GM23338 (cell line): ENCODE measurements at regions not wholly inside any gene's neighbourhood (a gene's known extent, or its start where the extent isn't known, plus 50 kb on each side); places are given as distances from the start of the nearest gene placed in this dataset.

Source experiments
- ATAC-seq: fragments of 200-7000 bp; cut with Tn5 transposase; 3 replicates; pipeline ENCODE4 v1.9.1; 2020
- DNase-seq: peaks from one replicate; pipeline ENCODE4 v3.0.0-alpha.2; 2015; ENCODE audit warnings: low spot score
- H2AFZ ChIP-seq: fragments of 200-600 bp; sonication (generic); 2 replicates; pipeline ENCODE4 v1.8.0; 2016; ENCODE audit warnings: antibody characterized with exemption, mild to moderate bottlenecking, moderate library complexity
- H3F3A ChIP-seq: fragments of 200-600 bp; sonication (generic); replicated peaks from 2 replicates; pipeline ENCODE4 v1.8.0; 2017; ENCODE audit warnings: antibody characterized with exemption, mixed run types, low read depth
- H3K27ac ChIP-seq: fragments of 200-600 bp; sonication (generic); 2 replicates; pipeline ENCODE4 v1.6.1; 2016; ENCODE audit warnings: low read depth
- H3K27me3 ChIP-seq: fragments of 200-600 bp; sonication (generic); 2 replicates; pipeline ENCODE4 v1.8.0; 2016; ENCODE audit warnings: mild to moderate bottlenecking, mixed run types, moderate library complexity; ENCODE audit not compliant: insufficient read depth
- H3K36me3 ChIP-seq: fragments of 200-600 bp; sonication (generic); 2 replicates; pipeline ENCODE4 v1.8.0; 2016; ENCODE audit warnings: mild to moderate bottlenecking; ENCODE audit not compliant: insufficient read depth
- H3K4me1 ChIP-seq: fragments of 200-600 bp; sonication (generic); 2 replicates; pipeline ENCODE4 v1.8.0; 2016; ENCODE audit warnings: mild to moderate bottlenecking, moderate library complexity; ENCODE audit not compliant: insufficient read depth
- H3K4me2 ChIP-seq: fragments of 200-600 bp; sonication (generic); 2 replicates; pipeline ENCODE4 v1.7.1; 2017; ENCODE audit warnings: mixed run types
- H3K4me3 ChIP-seq: fragments of 200-600 bp; sonication (generic); 2 replicates; pipeline ENCODE4 v1.6.1; 2016; ENCODE audit warnings: mixed run types
- H3K79me2 ChIP-seq: fragments of 200-600 bp; sonication (generic); replicated peaks from 2 replicates; pipeline ENCODE4 v1.8.0; 2017; ENCODE audit warnings: mild to moderate bottlenecking; ENCODE audit not compliant: insufficient read depth
- H3K9me2 ChIP-seq: fragments of 200-600 bp; sonication (generic); 2 replicates; pipeline ENCODE4 v1.8.0; 2017; ENCODE audit not compliant: insufficient read depth
- H4K20me1 ChIP-seq: fragments of 200-600 bp; sonication (generic); replicated peaks from 2 replicates; pipeline ENCODE4 v1.8.0; 2017; ENCODE audit warnings: mild to moderate bottlenecking; ENCODE audit not compliant: insufficient read depth
- H3K27ac Mint-ChIP-seq: 2 replicates; pipeline ENCODE4 v1.8.0; 2020; ENCODE audit warnings: inconsistent platforms, mild to moderate bottlenecking, moderate library complexity, mixed read lengths
- H3K27me3 Mint-ChIP-seq: 3 replicates; pipeline ENCODE4 v1.8.0; 2022; ENCODE audit warnings: low read depth, mild to moderate bottlenecking, moderate library complexity, mixed read lengths, inconsistent platforms; ENCODE audit not compliant: insufficient read depth, poor library complexity
- H3K36me3 Mint-ChIP-seq: 3 replicates; pipeline ENCODE4 v1.8.0; 2021; ENCODE audit warnings: low read depth, mild to moderate bottlenecking, inconsistent platforms, moderate library complexity, mixed read lengths
- H3K4me1 Mint-ChIP-seq: 3 replicates; pipeline ENCODE4 v1.8.0; 2020; ENCODE audit warnings: mild to moderate bottlenecking, inconsistent platforms, mixed read lengths
- H3K4me3 Mint-ChIP-seq: 3 replicates; pipeline ENCODE4 v1.8.0; 2021; ENCODE audit warnings: moderate library complexity, mild to moderate bottlenecking, inconsistent platforms, mixed read lengths
- H3K9me3 Mint-ChIP-seq: 3 replicates; pipeline ENCODE4 v1.8.0; 2020; ENCODE audit warnings: moderate library complexity, mild to moderate bottlenecking, inconsistent platforms, mixed read lengths
- CREB1 ChIP-seq: fragments of 250-450 bp; sonication (Bioruptor Pico); IDR thresholded peaks from 2 replicates; pipeline ENCODE4 v1.5.0; 2020; ENCODE audit warnings: low read depth, mild to moderate bottlenecking, moderate library complexity
- EZH2 ChIP-seq: fragments of 200-600 bp; sonication (generic); IDR thresholded peaks from one replicate; pipeline ENCODE4 v1.8.0; 2017; ENCODE audit warnings: antibody characterized with exemption, mild to moderate bottlenecking, low read depth; ENCODE audit not compliant: unreplicated experiment
- NANOG ChIP-seq: IDR thresholded peaks from 2 replicates; pipeline ENCODE4 v1.6.1; 2016; ENCODE audit warnings: antibody characterized with exemption, borderline replicate concordance
- ZNF114 ChIP-seq: fragments of 250-450 bp; sonication (Bioruptor Pico); IDR thresholded peaks from 2 replicates; pipeline ENCODE4 v1.5.0; 2020; ENCODE audit warnings: mild to moderate bottlenecking, moderate library complexity
- ZNF462 ChIP-seq: fragments of 250-450 bp; sonication (Bioruptor Pico); IDR thresholded peaks from 2 replicates; pipeline ENCODE4 v1.5.0; 2020; ENCODE audit warnings: mild to moderate bottlenecking, moderate library complexity
- TF ChIP-seq, protein P1 (sequence below), 2 experiments: fragments of 200-600 bp in 1 of 2; sonication (generic) in 1 of 2; conservative IDR thresholded peaks; 2 replicates each; pipeline versions ENCODE4 v1.5.1 to v1.6.1; 2016 to 2017; ENCODE audit warnings: antibody characterized with exemption in 2 of 2, low read depth in 2 of 2, mild to moderate bottlenecking in 2 of 2, moderate library complexity in 1 of 2

GRCh38 chr2:66058675-66059074 lies 376.2 kb upstream of the MEIS1 start:
- H3K4me2 ChIP-seq, result no peak overlapping the region
- Mint-ChIP-seq H3K4me3 (no peak overlapping the region), H3K27ac (no peak overlapping the region), H3K36me3 (no peaks in the 10 kb centered on the region), H3K9me3 (no peaks in the 10 kb centered on the region), H3K4me1 (peaks cover 12% of the 10 kb centered on the region), H3K27me3 (peaks cover 2% of the 10 kb centered on the region)
- no peak overlapping the region for H3K27ac ChIP-seq
- no peaks in the 10 kb centered on the region for H4K20me1 ChIP-seq
- H3K79me2 ChIP-seq, result no peaks in the 10 kb centered on the region
- H2AFZ ChIP-seq, result 0 out of 2 replicates have a peak overlapping the region, but pooled peaks have one; percentile 1
- H3K4me3 ChIP-seq, result no peak overlapping the region
- peaks cover 4% of the 10 kb centered on the region; the same call in 1 of the 2 replicates for H3K4me1 ChIP-seq
- H3K27me3 ChIP-seq, result no peaks in the 10 kb centered on the region
- H3K9me2 ChIP-seq, result no peaks in the 10 kb centered on the region
- H3K36me3 ChIP-seq, result no peaks in the 10 kb centered on the region
- peak; percentile 30 for DNase-seq
- peak; percentile 61 for ATAC-seq
- H3F3A ChIP-seq, result no peaks in the 10 kb centered on the region
- TF ChIP-seq CREB1 (CRISPR knock-in tag) (no peak), ZNF114 (CRISPR knock-in tag) (no peak), ZNF462 (CRISPR knock-in tag) (no peak), NANOG (no peak), EZH2 (no peak)
- TF ChIP-seq, protein P1, sequence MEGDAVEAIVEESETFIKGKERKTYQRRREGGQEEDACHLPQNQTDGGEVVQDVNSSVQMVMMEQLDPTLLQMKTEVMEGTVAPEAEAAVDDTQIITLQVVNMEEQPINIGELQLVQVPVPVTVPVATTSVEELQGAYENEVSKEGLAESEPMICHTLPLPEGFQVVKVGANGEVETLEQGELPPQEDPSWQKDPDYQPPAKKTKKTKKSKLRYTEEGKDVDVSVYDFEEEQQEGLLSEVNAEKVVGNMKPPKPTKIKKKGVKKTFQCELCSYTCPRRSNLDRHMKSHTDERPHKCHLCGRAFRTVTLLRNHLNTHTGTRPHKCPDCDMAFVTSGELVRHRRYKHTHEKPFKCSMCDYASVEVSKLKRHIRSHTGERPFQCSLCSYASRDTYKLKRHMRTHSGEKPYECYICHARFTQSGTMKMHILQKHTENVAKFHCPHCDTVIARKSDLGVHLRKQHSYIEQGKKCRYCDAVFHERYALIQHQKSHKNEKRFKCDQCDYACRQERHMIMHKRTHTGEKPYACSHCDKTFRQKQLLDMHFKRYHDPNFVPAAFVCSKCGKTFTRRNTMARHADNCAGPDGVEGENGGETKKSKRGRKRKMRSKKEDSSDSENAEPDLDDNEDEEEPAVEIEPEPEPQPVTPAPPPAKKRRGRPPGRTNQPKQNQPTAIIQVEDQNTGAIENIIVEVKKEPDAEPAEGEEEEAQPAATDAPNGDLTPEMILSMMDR (conservative IDR thresholded peaks at IDR 0.05; ENCODE audit: low read depth in 2 of 2), result no peak; a peak in 1 of 4 replicates
